GM21423 (cell line): ENCODE measurements at regions not wholly inside any gene's neighbourhood (a gene's known extent, or its start where the extent isn't known, plus 50 kb on each side); places are given as distances from the start of the nearest gene placed in this dataset.

Experiments used
- ATAC-seq: cut with Tn5 transposase; IDR thresholded peaks from one replicate; pipeline ENCODE4 v1.9.1; 2021; ENCODE audit warnings: mild to moderate bottlenecking, moderate library complexity; ENCODE audit not compliant: unreplicated experiment

GRCh38 chr11:109150581-109150980 is 271.4 kb upstream of the C11orf87 start:
- ATAC-seq: no peak

- ATAC-seq: no peak
Observed at GRCh38 chr11:109153836-109154235, 268.2 kb upstream of the C11orf87 start.

GRCh38 chr11:109155291-109155690 is 266.7 kb upstream of the C11orf87 start:
- peak; percentile 91 for ATAC-seq

- no peak for ATAC-seq
Observed at GRCh38 chr11:109165035-109165434, 257.0 kb upstream of the C11orf87 start.

GRCh38 chr11:109166441-109166840 is 255.5 kb upstream of the C11orf87 start:
- no peak for ATAC-seq

GRCh38 chr11:109173504-109173903 is 248.5 kb upstream of the C11orf87 start:
- ATAC-seq: no peak

GRCh38 chr11:109184376-109184775 is 237.6 kb upstream of the C11orf87 start:
- no peak for ATAC-seq

GRCh38 chr11:109192864-109193263 is 229.1 kb upstream of the C11orf87 start:
- ATAC-seq: no peak

- ATAC-seq: no peak
Observed at GRCh38 chr11:109193880-109194279, 228.1 kb upstream of the C11orf87 start.

GRCh38 chr11:109196016-109196415 is 226.0 kb upstream of the C11orf87 start:
- ATAC-seq: no peak

GRCh38 chr11:109197656-109198055 is 224.3 kb upstream of the C11orf87 start:
- ATAC-seq: no peak

- ATAC-seq: no peak
Observed at GRCh38 chr11:109203176-109203575, 218.8 kb upstream of the C11orf87 start.

GRCh38 chr11:109205312-109205711 is 216.7 kb upstream of the C11orf87 start:
- no peak for ATAC-seq

GRCh38 chr11:109208121-109208520 is 213.9 kb upstream of the C11orf87 start:
- no peak for ATAC-seq

- ATAC-seq: no peak
Observed at GRCh38 chr11:109209572-109209971, 212.4 kb upstream of the C11orf87 start.

GRCh38 chr11:109221190-109221589 is 200.8 kb upstream of the C11orf87 start:
- ATAC-seq: no peak

- ATAC-seq: no peak
Observed at GRCh38 chr11:109222761-109223160, 199.2 kb upstream of the C11orf87 start.

GRCh38 chr11:109223451-109223850 is 198.5 kb upstream of the C11orf87 start:
- ATAC-seq: no peak

- no peak for ATAC-seq
Observed at GRCh38 chr11:109229682-109230081, 192.3 kb upstream of the C11orf87 start.

GRCh38 chr11:109236188-109236587 is 185.8 kb upstream of the C11orf87 start:
- ATAC-seq: no peak

GRCh38 chr11:109236696-109237095 is 185.3 kb upstream of the C11orf87 start:
- ATAC-seq: no peak

GRCh38 chr11:109237636-109238035 is 184.4 kb upstream of the C11orf87 start:
- no peak for ATAC-seq

- no peak for ATAC-seq
Observed at GRCh38 chr11:109241988-109242536, 179.9 kb upstream of the C11orf87 start.
